Vagina (tissue), 2 donors: ENCODE measurements at regions not wholly inside any gene's neighbourhood (a gene's known extent, or its start where the extent isn't known, plus 50 kb on each side); places are given as distances from the start of the nearest gene placed in this dataset.

ENCODE experiments used
- CTCF ChIP-seq, 3 experiments: fragments of 450-650 bp in 2 of 3; fragments of 200-600 bp in 1 of 3; sonication (generic) in 1 of 3; IDR thresholded peaks; one replicate each; pipeline ENCODE4 v1.5.1; 2017 to 2019; ENCODE audit warnings: antibody characterized with exemption in 3 of 3, mild to moderate bottlenecking in 2 of 3, moderate library complexity in 2 of 3
- POLR2A ChIP-seq, 2 donors: fragments of 450-650 bp; IDR thresholded peaks; one replicate each; pipeline ENCODE4 v1.6.1; 2017; ENCODE audit warnings: antibody characterized with exemption in 2 of 2, mild to moderate bottlenecking in 2 of 2, moderate library complexity in 2 of 2

GRCh38 chr2:5932556-5933469, 240.6 kb downstream of the SOX11 start:
- TF ChIP-seq CTCF (IDR thresholded peaks at IDR 0.05) (no peak), POLR2A (IDR thresholded peaks at IDR 0.05) (no peak)
